ENCODE measurements at regions not wholly inside any gene's neighbourhood (a gene's known extent, or its start where the extent isn't known, plus 50 kb on each side); places are given as distances from the start of the nearest gene placed in this dataset.

DNA sequence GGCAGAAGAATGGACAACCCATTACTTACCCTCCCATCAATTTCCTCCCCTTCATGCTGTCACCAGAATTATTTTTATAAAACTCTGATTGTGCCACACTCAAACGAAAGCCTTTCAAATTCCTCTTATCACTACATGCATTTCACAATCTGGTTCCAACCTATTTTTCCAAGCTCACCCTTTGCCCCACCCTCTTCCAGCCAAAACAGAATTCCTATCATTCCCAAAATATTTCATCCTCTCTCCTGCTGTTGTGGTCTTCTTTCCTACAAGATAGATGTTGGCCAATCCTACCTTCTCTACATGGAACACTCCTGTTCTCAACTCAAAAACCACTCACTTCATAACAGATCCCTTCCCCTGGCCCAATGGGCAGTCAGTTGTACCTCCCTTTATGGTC lies 111.5 kb downstream of the ELAPOR2 start:
- Mint-ChIP-seq H3K36me3 (ENCODE audit: low read depth) (no peaks in the 10 kb centered on the region), H3K4me3 (no peak overlapping the region), H3K4me1 (ENCODE audit: low read depth) (no peaks in the 10 kb centered on the region), H3K27me3 (ENCODE audit: insufficient read depth) (no peaks in the 10 kb centered on the region), H3K27ac (no peak overlapping the region), H3K9me3 (no peaks in the 10 kb centered on the region)
- TF ChIP-seq, protein P1, sequence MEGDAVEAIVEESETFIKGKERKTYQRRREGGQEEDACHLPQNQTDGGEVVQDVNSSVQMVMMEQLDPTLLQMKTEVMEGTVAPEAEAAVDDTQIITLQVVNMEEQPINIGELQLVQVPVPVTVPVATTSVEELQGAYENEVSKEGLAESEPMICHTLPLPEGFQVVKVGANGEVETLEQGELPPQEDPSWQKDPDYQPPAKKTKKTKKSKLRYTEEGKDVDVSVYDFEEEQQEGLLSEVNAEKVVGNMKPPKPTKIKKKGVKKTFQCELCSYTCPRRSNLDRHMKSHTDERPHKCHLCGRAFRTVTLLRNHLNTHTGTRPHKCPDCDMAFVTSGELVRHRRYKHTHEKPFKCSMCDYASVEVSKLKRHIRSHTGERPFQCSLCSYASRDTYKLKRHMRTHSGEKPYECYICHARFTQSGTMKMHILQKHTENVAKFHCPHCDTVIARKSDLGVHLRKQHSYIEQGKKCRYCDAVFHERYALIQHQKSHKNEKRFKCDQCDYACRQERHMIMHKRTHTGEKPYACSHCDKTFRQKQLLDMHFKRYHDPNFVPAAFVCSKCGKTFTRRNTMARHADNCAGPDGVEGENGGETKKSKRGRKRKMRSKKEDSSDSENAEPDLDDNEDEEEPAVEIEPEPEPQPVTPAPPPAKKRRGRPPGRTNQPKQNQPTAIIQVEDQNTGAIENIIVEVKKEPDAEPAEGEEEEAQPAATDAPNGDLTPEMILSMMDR (IDR thresholded peaks at IDR 0.05), result no peak
- no peak for DNase-seq

DNA sequence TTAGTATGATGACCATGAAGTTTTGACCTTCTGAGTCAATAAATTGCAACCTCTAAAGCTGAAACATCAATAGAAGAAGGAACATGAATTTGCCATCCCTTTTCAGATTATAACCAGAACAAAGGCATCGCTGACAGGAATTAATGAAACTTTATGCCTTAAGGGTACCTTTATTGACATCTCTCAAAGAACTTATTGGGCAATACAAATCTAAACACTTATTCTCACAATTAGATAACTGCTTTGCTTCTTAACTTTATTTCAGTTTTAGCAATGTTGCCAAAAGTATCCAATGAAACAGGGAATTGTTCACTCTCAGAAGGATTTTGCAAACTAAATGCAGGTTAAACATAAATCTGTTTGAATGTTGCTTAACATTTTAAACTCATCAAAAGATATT lies 116.0 kb downstream of the ELAPOR2 start:
- Mint-ChIP-seq H3K9me3 (no peaks in the 10 kb centered on the region), H3K36me3 (ENCODE audit: low read depth) (no peaks in the 10 kb centered on the region), H3K27ac (no peak overlapping the region), H3K27me3 (ENCODE audit: insufficient read depth) (no peaks in the 10 kb centered on the region), H3K4me3 (no peak overlapping the region), H3K4me1 (ENCODE audit: low read depth) (no peaks in the 10 kb centered on the region; the same call in 1 of the 2 replicates)
- TF ChIP-seq, protein P1 (IDR thresholded peaks at IDR 0.05), result no peak
- DNase-seq, result no peak

DNA sequence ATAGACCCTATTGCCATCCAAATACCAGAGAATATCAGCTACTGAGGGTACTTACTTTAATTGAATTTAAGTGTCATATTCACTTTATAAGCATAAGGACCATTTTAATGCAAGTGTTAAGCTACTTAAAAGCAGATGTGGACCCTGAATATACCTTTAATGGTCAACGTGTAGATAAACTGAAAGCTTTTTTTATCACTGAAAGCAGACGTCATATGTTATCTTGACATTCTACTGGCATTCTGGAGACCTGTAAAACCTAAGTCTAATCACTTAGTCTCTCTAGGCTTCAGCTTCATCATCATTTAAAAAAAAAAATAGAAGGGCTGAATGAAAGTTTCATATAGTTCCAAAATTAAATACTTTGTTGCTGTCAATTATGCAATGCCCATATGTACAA lies 116.5 kb downstream of the ELAPOR2 start:
- no peak for DNase-seq
- Mint-ChIP-seq H3K27me3 (ENCODE audit: insufficient read depth) (no peaks in the 10 kb centered on the region), H3K4me3 (no peak overlapping the region)

DNA sequence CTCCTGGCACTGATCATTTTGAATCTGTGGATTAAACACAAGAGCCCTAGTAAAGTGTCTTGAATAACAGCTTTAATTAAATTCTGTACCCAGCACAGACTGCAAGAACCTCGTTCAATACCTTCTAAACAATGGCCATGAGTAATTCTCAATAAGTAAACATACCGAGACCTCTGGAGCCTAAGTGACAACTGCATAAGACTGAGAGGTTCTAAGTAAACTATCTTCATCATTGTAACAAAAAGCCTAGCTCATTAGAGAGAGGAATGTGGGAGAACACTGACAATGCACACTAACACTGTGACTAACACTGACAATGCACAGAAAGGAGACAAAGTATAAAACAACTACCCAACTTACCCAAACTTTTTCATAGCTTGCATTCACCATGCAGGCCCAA lies 117.4 kb downstream of the ELAPOR2 start:
- DNase-seq, result no peak
- no peak overlapping the region for H3K4me3 Mint-ChIP-seq
- no peak overlapping the region for H3K27ac Mint-ChIP-seq
- H3K4me1 Mint-ChIP-seq (ENCODE audit: low read depth), result no peaks in the 10 kb centered on the region; the same call in 1 of the 2 replicates
- H3K36me3 Mint-ChIP-seq (ENCODE audit: low read depth), result no peaks in the 10 kb centered on the region
- no peaks in the 10 kb centered on the region for H3K9me3 Mint-ChIP-seq
- TF ChIP-seq, protein P1 (IDR thresholded peaks at IDR 0.05), result no peak
- H3K27me3 Mint-ChIP-seq (ENCODE audit: insufficient read depth), result no peaks in the 10 kb centered on the region

More for the DNA sequence above, 116.5 kb downstream of the ELAPOR2 start:
- Mint-ChIP-seq H3K9me3 (no peaks in the 10 kb centered on the region), H3K27ac (no peak overlapping the region), H3K4me1 (ENCODE audit: low read depth) (no peaks in the 10 kb centered on the region; the same call in 1 of the 2 replicates), H3K36me3 (ENCODE audit: low read depth) (no peaks in the 10 kb centered on the region)
- TF ChIP-seq, protein P1 (IDR thresholded peaks at IDR 0.05), result no peak

DNA sequence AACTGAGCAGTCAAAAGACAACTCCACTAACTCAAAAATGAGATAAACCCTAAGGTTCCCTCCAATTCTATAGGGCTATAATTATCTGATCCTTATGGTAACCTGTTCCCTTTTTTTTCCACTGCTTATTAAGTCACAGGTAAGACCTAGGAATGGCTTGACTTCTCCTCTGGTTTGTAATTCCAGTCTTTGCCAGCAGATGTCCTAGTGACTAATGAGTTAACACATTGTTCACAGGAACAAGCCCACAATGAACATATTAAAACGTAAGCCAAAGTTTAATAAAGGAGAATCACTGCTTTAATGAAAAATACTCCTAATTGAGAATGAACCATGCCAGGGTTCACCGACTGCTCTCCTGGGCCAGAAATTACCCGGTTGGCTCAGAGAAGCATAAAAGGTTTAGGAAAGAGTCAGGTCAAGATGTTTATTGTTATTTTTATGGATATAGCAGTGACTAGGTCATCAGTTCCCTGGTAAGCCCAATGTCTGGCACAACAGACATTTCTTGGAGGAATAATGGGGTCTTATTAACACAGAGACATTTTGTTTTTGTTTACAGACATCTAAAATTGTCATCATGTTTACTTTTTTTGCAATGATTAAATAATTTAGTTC lies 120.1 kb downstream of the ELAPOR2 start:
- Mint-ChIP-seq H3K4me3 (no peak overlapping the region), H3K27ac (no peak overlapping the region), H3K36me3 (ENCODE audit: low read depth) (no peaks in the 10 kb centered on the region), H3K27me3 (ENCODE audit: insufficient read depth) (peaks cover 4% of the 10 kb centered on the region; the same call in 1 of the 2 replicates), H3K4me1 (ENCODE audit: low read depth) (no peaks in the 10 kb centered on the region; the same call in 1 of the 2 replicates), H3K9me3 (no peaks in the 10 kb centered on the region)
- peak; percentile 57 for DNase-seq
- TF ChIP-seq, protein P1 (IDR thresholded peaks at IDR 0.05), result peak; percentile 83

Data from HFFc6 (cell line).